ENCODE measurements at regions not wholly inside any gene's neighbourhood (a gene's known extent, or its start where the extent isn't known, plus 50 kb on each side); places are given as distances from the start of the nearest gene placed in this dataset.

- Mint-ChIP-seq H3K27ac (no peak overlapping the region), H3K36me3 (ENCODE audit: low read depth) (peaks cover 2% of the 10 kb centered on the region), H3K9me3 (peaks cover 4% of the 10 kb centered on the region), H3K4me1 (peaks cover 5% of the 10 kb centered on the region), H3K27me3 (no peaks in the 10 kb centered on the region), H3K4me3 (no peak overlapping the region)
- CTCF ChIA-PET, result no interaction called here
- ATAC-seq (ENCODE audit: low read depth) (no peak), DNase-seq (no peak)
- intact Hi-C loops (cut with micrococcal nuclease), result no loop called here
- no peak for TF ChIP-seq CTCF (IDR thresholded peaks at IDR 0.05)
- POLR2A ChIA-PET, result no interaction called here
Measured at GRCh38 chr17:13996748-13997147, 72.6 kb upstream of the COX10 start.

DNA sequence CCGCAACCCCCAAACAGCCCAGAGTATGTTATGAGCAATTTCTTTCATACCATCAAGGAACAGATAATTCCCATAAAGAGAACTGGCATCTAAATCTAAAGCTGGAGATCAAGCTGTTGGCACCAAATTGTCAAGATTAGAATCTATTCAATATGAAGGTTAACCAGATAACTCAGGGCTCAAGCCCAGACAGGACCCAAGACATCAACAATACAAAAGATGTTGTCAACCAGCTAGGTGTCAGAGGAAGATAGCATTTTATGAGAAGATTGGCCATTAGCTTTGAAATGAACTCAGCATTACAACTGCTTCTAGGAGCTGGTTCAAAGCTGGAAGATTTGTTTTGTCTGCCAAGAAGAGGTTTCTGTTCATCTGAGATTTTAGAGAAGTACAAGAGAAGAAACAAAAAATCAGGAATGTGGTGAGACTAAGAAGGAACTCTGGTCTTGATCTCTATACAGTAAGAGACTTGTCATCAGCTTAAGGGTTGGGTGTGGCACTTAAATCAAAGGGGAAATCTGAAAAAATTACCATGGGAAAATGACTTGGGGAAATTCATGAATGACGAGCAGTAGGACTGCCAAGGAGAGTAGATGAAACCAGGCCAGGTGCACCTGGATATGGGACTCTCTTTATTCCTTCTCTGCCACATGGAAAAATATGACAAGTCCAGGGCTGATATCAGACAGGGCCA lies 64.2 kb upstream of the COX10 start:
- Mint-ChIP-seq H3K9me3 (peaks cover 4% of the 10 kb centered on the region), H3K4me3 (no peak overlapping the region), H3K27me3 (no peaks in the 10 kb centered on the region), H3K4me1 (peaks cover 5% of the 10 kb centered on the region), H3K36me3 (ENCODE audit: low read depth) (peaks cover 2% of the 10 kb centered on the region), H3K27ac (no peak overlapping the region)
- ChIA-PET CTCF (no interaction called here), POLR2A (no interaction called here)
- ATAC-seq (ENCODE audit: low read depth) (no peak), DNase-seq (no peak)
- no peak for TF ChIP-seq CTCF (IDR thresholded peaks at IDR 0.05)
- intact Hi-C loops (cut with micrococcal nuclease), result no loop called here

GRCh38 chr17:14006249-14006942 lies 62.9 kb upstream of the COX10 start:
- DNase-seq, result no peak
- Mint-ChIP-seq H3K4me1 (peaks cover 9% of the 10 kb centered on the region), H3K27me3 (no peaks in the 10 kb centered on the region), H3K9me3 (no peaks in the 10 kb centered on the region), H3K4me3 (no peak overlapping the region), H3K36me3 (ENCODE audit: low read depth) (no peaks in the 10 kb centered on the region), H3K27ac (no peak overlapping the region)
- TF ChIP-seq CTCF (IDR thresholded peaks at IDR 0.05), result no peak
- CTCF ChIA-PET, result no interaction called here
- intact Hi-C loops (cut with micrococcal nuclease), result no loop called here
- no peak for ATAC-seq (ENCODE audit: low read depth)
- POLR2A ChIA-PET, result no interaction called here

DNA sequence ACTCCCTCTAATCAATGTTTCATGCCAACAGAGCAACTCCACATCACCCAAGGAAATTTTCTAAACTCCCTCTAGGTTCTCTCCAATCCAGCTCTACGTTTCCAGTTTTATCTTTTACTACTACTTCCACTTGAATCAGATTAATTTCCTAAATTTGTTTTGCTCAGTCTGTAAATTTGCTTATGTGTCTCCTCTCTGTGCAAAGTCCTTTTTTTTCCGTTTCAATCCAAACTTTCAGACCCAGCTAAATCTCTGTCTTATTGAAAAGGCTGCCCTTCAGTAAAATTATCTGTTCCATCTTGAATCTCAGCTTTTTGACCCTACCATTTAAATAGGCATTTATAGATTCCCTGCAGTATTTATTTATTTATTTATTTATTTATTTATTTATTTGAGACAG lies 61.4 kb upstream of the COX10 start:
- Mint-ChIP-seq H3K27ac (no peak overlapping the region), H3K4me3 (no peak overlapping the region), H3K27me3 (no peaks in the 10 kb centered on the region), H3K9me3 (no peaks in the 10 kb centered on the region), H3K36me3 (ENCODE audit: low read depth) (no peaks in the 10 kb centered on the region), H3K4me1 (peaks cover 18% of the 10 kb centered on the region)
- TF ChIP-seq CTCF (IDR thresholded peaks at IDR 0.05), result no peak
- no peak for ATAC-seq (ENCODE audit: low read depth)
- ChIA-PET POLR2A (no interaction called here), CTCF (no interaction called here)
- no peak for DNase-seq
- intact Hi-C loops (cut with micrococcal nuclease), result no loop called here

GRCh38 chr17:14011036-14011692 lies 58.1 kb upstream of the COX10 start:
- POLR2A ChIA-PET, result no interaction called here
- Mint-ChIP-seq H3K9me3 (no peaks in the 10 kb centered on the region), H3K36me3 (ENCODE audit: low read depth) (no peaks in the 10 kb centered on the region), H3K27me3 (no peaks in the 10 kb centered on the region), H3K4me1 (peaks cover 14% of the 10 kb centered on the region), H3K27ac (no peak overlapping the region), H3K4me3 (no peak overlapping the region)
- DNase-seq, result no peak
- CTCF ChIA-PET, result no interaction called here
- intact Hi-C loops (cut with micrococcal nuclease), result no loop called here
- no peak for TF ChIP-seq CTCF (IDR thresholded peaks at IDR 0.05)
- no peak for ATAC-seq (ENCODE audit: low read depth)
